Brain pericyte (primary cell): ENCODE measurements at regions not wholly inside any gene's neighbourhood (a gene's known extent, or its start where the extent isn't known, plus 50 kb on each side); places are given as distances from the start of the nearest gene placed in this dataset.
"Not testable (repeated sequence)": the region's sequence is repeated elsewhere in the genome, so short reads cannot be mapped to it uniquely, and the experiment has no call there.

Experiments
- DNase-seq: peaks from one replicate; pipeline ENCODE4 v3.0.0-alpha.2; 2012; ENCODE audit warnings: low read depth, low spot score

GRCh38 chr6:113690281-113691259, 166.6 kb upstream of the MARCKS start:
- DNase-seq: peak; percentile 66

GRCh38 chr6:113691260-113691656, 165.9 kb upstream of the MARCKS start:
- no peak for DNase-seq

GRCh38 chr6:113693851-113694250, 163.3 kb upstream of the MARCKS start:
- DNase-seq: no peak

- DNase-seq: no peak
These were observed 162.7 kb upstream of the MARCKS start for GRCh38 chr6:113694278-113695077.

GRCh38 chr6:113695516-113695915, 161.6 kb upstream of the MARCKS start:
- DNase-seq: no peak

DNA sequence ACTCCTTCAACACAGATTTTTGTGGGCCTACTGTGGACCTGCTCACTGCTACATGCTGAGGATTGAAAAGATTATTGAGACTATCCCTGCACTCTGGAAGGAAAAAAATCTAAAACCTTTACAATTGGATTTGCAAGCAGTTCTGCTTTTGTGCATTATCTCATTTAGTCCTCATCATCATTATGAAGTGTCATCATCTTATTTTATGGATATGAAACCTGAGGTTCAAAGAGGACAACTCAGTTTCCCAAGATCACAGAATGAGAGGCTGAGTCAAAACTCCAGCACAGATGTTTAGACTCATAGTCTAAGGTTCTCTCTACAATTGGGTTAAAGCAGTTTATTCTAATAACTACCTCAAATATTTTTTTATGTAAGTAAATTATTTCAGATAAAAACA, 160.2 kb upstream of the MARCKS start:
- DNase-seq: no peak

- peak; percentile 37 for DNase-seq
These were observed 159.3 kb upstream of the MARCKS start for GRCh38 chr6:113697632-113698410.

GRCh38 chr6:113699239-113699638, 157.9 kb upstream of the MARCKS start:
- no peak for DNase-seq

DNA sequence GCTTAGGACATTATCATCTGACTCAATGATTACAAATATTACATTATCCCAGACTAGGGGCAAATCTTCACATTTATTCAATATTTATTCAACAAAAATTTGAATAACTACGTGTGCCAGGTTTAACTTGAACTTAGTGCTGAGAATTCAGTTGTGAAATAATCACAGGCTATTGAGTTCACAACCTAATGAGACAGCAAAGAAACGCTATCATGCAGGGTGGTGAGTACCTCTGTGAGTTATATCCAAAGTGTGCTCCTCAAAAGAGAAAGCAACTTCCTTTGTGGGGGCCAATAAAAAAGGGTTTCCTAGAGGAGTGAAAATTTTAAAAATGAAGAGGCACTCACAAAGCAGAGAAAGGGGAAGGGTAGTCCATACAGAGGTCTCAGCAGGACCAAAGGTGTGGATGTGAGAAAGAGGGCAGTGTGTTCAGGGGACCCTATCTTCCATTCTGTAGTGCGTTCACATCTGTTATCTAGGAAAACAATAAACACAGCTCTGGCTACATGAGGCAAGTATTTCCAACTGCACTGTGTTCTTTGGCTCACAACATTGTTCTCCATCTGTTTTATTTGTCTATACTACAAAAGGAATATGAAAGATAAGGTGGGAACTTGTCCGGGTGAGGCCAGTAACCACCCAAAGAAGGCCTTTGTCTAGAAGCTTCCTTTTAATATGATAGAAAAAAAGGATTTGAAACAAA, 155.4 kb upstream of the MARCKS start:
- no peak for DNase-seq

DNA sequence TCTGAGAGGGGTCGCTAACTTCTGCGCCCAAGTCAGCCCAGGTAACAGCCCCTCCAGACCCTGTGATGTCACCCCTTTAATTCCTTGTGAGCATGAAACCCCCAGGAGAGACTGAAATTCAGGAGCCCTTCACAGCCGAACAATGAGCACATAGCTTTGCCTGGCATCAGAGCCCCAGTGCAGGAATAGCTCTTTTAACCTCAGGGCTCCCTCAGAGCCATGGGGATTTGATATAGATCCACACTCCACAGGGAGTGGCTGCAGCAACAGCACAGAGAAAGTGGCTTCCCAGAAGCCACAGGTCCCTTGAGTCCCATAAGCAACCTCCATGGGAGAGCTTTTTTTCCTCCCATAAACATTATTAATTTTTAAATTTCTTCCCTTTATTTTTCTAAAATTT, 150.0 kb upstream of the MARCKS start:
- no peak for DNase-seq

GRCh38 chr6:113709936-113710509, 147.1 kb upstream of the MARCKS start:
- no peak for DNase-seq

DNA sequence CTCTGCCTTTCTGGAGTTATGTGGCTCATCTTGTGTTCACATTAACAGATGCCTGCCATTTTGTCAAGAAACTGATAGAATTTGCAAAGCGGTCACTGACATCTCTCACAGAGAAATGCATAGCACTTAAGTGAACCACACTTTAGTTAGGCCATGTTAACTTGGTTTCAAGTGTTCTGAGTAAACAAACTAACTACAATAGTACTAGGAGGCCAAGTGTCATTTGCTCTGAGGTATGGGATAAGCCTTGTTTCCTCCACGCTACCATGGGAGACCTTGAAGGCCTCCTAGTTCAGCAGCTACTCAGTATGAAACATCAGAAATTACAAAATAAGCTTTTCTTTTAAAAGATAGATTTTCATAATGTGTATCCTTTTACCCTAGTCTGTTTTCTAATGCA, 143.5 kb upstream of the MARCKS start:
- DNase-seq: no peak

GRCh38 chr6:113718588-113718987, 138.6 kb upstream of the MARCKS start:
- no peak for DNase-seq

- DNase-seq: no peak
These were observed 138.1 kb upstream of the MARCKS start for GRCh38 chr6:113719064-113719463.

DNA sequence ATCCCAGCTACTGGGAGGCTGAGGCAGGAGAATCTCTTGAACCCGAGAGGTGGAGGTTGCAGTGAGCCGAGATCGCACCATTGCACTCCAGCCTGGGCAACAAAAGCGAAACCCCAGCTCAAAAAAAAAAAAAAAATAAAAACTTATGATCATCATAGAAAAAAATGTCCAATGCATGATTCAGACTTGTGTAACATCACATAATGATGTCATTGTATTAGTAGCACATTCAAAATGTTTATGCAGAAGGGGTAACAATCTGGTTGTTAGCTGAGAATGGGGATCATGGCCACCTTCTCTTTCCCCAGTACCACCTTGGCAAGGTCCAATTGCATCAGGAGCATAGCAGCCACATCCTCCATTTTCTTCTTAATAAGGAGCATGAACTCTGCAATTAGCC, 137.6 kb upstream of the MARCKS start:
- DNase-seq: no peak

- no peak for DNase-seq
These were observed 134.0 kb upstream of the MARCKS start for GRCh38 chr6:113723182-113723581.

- not testable (repeated sequence) for DNase-seq
These were observed 132.2 kb upstream of the MARCKS start for GRCh38 chr6:113724927-113725326.

DNA sequence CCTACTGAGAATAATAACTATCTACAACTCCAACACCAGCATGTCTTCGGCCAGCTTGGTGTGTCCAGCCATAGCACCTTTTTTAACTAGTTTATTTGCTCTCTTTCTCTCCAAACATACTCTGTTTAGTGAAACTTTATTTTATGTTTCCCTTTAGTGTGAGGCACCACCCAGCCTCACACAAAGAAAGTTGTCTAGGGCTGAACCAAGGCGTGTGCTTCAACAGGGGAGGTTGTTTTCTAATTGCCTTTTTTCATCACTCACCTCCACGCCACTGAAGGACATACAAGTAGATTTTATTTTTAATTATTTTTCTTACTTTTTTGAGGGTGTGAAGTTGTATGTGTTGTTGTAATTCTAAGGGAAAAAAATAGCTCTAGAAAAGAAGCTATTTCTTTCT, 125.6 kb upstream of the MARCKS start:
- no peak for DNase-seq

- DNase-seq: no peak
These were observed 124.7 kb upstream of the MARCKS start for GRCh38 chr6:113732384-113732966.

DNA sequence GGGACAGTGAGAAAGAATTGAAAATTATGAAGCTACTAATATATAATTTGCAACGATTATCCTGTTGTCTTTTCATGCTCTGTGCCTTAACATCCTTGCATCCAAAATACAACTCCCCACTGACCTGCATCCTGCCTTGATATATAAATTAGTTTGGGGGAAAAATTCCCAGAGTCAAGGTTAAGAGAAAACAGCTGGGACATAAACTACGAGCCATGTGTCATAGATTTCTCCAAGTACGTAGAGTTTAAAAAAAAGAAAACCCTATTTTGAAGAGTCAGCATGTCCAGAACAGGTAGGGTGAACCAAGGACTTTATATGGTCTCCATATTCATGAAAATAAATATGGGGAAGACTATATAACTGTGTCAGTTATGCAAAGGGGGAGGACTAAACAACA, 123.8 kb upstream of the MARCKS start:
- DNase-seq: no peak
